ENCODE measurements at regions not wholly inside any gene's neighbourhood (a gene's known extent, or its start where the extent isn't known, plus 50 kb on each side); places are given as distances from the start of the nearest gene placed in this dataset.

DNA sequence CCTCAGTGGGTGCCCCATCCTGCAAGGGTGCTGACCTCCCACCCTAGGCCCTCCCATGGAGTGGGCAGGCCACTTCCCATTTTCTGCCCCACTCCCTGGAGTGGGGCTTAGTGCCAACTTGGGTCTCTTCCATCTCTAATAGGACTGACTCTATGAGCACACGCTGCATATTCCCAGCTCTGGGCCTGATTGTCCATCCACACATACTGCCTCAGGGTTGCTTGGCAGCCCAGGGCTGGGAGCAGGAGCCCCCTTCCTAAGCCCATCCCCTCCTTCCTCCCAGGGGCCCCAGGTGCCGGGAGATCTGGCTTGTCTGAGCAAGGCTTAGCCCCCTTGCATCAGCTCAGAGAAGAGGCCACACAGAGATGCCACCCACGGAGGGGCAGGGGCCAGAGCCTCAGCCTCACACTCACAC lies 55.1 kb downstream of the PJA1 start:
- no peak for DNase-seq (ENCODE audit: low spot score)

GRCh38 chrX:69109706-69110105 lies 55.5 kb downstream of the PJA1 start:
- DNase-seq (ENCODE audit: low spot score): no peak

DNA sequence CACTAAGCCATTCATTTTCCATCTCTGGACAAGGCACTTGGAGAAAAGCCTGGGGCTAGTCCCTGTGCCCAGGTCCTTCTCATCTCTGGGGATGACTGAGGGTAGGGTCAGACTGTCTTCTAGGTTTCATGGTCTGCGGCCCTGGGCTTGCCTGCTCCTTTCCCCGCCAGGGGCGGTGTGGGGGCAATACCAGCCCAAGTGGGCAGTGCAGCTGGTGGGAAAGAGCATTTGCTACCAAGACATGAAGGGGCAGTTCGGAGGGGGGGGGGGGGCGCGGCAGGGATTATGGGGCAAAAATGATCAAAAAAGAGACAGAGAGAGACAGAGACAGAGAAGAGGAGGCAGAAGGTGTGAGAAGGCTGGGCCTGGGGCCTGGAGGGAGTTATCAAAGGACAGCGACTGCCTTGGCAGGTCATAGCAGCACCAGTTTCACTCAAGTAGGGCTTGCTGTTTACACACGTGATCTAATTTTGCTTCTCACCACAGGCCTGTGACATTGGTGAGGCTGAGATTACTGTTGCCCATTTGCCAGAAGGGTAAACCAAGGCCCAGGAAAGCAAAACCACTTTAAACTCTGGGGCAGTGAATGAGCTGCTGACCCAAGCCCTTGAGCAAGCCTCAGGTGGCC lies 56.1 kb downstream of the PJA1 start:
- no peak for DNase-seq (ENCODE audit: low spot score)

- no peak for DNase-seq (ENCODE audit: low spot score)
These were observed 57.4 kb downstream of the PJA1 start for GRCh38 chrX:69107747-69108401.

DNA sequence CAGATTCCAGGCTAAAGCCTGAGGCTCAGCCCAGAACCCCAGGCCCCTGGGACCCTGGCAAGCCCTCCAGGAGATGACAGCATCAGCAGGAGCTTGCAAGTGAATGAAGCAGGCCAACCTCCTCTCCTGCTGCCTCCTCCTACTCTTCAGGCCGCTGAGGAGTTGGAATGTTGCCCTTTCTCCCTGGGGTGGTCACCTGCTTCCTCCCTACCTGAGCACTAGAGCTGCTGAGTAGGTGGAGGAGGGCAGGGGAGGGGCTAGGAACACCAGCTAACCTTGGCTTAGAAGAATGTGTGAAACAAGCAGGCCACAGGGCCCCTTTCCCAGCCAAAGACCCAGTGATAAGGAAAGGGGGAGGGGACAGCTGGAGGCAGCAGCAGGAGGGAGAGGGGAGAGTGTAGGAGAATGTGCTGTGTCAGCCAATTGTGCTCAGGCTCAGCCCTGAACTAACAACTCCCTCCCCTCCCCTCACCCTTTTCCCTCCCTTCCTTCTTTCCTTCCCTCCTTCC lies 58.0 kb downstream of the PJA1 start:
- no peak for DNase-seq (ENCODE audit: low spot score)

DNA sequence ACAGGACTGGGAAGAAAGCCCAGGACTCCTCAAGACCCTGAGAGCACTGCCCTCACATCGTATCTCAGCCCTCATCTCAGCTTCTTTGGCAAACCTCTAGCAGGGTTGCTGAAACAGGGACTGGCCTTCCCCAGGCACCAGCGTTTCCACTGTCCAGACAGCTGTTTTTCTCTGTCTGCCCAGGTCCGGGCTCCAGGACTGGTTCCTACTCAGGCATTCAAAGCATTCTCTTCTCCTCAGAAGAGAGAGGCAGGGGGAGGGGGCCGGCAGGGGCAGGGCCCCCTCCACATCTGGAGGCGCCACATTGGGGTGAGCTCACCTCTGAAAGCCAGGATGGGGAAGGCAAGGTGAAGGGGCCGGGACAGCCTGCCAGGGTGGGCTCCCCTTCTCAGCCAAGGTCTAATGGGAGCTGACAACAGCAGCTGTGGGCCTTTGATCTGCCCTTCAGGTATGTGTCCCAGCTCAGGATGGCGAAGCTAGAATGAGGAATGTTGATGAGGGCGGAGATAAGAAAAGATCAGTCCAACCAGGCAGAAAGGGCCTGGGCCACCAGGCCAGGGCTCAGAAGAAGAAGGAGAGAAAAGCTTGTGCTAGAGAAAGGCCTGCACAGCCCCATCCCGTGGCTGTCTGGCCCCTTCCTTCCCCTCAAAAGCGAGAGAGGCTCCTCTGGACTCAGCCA lies 60.4 kb downstream of the PJA1 start:
- DNase-seq (ENCODE audit: low spot score): no peak

- DNase-seq (ENCODE audit: low spot score): no peak
These were observed 61.7 kb downstream of the PJA1 start for GRCh38 chrX:69103539-69103938.

DNA sequence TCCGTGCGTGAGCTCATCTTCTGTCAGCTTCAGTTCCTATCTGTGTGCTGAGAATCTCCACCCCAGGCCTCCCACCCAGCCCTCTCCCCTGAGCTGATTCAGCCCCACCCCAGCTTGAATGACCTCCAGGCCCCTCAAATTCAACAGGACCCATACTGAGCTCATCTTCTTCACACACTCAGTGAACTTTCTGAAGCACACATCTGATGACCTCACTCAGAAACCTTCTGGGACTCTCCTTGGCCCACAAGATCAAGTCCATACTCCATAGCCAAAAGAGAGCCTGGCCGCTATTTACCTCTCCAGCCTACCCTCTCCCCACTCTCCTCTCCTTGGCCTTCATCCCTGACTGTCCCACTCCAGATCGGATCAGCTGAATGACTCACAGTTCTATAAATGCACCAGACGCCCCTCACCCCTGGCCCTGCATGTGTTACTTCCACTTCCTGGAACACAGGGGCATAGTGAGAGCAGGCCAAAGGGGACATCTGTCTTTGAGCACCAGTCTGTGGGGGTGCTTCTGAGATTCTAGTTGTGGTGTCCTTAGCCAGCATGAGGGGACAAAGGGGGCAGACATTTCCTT lies 62.5 kb downstream of the PJA1 start:
- DNase-seq (ENCODE audit: low spot score): no peak

DNA sequence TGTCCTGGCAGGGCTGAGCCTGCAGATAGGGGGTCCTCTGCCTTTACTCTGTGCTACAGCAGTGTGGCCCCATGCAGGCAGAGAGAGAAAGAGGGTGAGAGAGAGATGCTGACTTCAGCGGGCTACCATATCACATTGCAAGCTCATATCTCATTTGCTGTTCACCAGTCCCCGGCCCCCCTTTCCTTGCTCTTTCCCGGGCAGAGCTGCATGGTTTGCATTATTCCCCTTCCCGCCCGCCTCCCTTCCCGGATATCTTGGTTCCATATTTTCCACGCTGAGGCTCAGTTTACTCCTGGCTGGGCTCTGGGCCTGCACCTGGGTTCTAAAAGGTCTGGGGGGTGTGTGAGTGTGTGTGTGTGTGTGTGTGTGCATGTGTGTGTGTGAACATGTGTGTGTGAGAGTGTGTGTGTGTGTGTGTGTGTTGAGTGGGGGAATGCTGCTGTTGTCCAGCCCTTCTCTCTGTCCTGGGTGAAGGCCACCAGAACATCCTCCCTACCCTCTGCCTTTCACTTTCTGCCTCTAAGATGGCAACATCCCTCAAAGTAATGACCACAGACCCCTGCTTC lies 63.5 kb downstream of the PJA1 start:
- no peak for DNase-seq (ENCODE audit: low spot score)

GRCh38 chrX:69100478-69100877 lies 64.8 kb downstream of the PJA1 start:
- no peak for DNase-seq (ENCODE audit: low spot score)

DNA sequence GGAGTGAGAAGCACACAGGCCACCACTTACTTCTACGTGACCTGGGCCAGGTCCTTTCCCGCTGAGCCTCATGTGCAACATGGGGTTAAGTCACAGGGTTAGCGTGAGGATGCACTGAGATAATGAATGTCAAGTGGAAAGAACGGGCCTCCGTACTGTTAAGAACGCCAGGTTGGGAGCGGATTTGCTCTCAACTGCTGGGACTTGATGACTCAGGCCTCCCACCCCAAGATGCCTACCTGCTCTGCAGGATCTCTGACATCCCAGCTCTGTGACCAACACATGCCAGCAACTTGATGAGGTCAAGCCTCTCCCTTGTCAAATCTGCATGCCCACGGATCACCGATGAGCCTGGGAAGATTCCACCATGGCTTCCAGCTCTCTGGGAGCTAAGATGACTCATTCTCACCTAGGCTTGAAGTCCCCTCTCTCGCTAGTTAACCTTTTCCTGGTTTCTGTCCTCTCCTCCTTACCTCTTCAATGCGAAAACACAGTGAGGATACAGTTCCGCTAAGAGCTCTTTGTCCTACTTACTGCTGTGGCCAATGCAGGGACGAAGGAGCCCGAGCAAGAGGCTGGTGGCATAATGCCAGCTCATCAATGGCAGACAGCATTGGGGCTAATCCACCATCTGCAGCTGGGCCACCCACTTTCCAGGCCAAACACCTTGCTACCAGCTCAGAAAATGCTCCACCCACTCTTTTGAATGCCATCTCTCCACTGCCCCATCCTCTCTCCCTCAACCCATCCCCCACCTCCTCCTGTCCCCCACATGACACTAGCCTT lies 67.6 kb downstream of the PJA1 start:
- DNase-seq (ENCODE audit: low spot score): no peak

GRCh38 chrX:69096963-69097362 lies 68.3 kb downstream of the PJA1 start:
- DNase-seq (ENCODE audit: low spot score): no peak

DNA sequence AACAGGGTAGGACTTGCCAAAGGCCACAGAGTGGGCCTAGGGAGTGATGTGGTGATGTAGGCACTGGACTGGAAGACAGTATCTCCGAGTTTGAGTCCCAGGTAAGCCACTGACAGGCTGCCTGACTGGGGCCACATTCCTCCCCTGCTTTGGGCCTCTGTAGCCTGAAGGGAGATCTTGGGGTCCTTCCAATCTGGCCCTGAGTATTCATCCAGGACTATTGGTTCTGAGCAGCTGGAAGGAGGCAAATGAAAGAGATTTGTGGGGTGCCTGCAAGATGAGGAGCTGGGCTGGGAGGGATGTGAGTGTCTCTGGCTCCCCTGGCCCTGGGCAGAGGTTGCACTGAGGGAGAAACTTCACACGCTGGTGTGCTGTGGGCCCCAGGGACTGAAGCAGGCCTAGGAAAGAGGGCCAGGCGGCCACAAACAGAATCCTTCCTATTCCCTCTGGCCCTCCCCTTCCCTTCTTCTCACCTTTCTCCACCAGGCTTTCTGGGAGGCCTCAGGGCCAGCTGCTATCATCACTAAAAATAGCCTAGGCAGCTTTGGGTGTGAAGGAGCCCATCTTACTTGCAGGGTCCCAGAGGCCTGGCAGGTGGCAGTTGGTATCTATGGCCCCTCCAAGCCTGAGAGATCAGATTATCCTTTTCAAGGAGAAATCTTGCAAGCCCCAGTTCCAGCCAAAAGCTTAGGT lies 70.1 kb downstream of the PJA1 start:
- no peak for DNase-seq (ENCODE audit: low spot score)

- DNase-seq (ENCODE audit: low spot score): no peak
These were observed 71.0 kb downstream of the PJA1 start for GRCh38 chrX:69093960-69094871.

DNA sequence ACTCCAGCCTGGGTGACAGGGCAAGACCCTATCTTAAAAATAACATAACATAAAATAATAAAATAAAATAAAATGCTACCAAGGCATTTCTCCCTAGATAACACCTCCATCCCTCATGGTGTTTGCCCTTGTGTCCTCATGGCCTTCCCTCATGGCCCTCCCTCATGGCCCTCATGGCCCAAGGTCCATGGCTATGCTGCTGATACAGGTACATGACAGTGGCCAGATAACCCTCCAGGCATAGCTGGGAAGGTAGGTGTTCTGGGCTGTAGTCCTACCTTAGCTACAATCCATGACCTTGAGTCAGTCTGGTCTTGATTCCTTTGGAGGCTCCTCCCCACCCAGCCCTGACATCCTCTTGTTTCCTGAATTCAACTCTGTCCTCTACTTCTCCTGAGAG lies 75.2 kb downstream of the PJA1 start:
- DNase-seq (ENCODE audit: low spot score): no peak

GRCh38 chrX:69089203-69089602 lies 76.0 kb downstream of the PJA1 start:
- DNase-seq (ENCODE audit: low spot score): no peak

DNA sequence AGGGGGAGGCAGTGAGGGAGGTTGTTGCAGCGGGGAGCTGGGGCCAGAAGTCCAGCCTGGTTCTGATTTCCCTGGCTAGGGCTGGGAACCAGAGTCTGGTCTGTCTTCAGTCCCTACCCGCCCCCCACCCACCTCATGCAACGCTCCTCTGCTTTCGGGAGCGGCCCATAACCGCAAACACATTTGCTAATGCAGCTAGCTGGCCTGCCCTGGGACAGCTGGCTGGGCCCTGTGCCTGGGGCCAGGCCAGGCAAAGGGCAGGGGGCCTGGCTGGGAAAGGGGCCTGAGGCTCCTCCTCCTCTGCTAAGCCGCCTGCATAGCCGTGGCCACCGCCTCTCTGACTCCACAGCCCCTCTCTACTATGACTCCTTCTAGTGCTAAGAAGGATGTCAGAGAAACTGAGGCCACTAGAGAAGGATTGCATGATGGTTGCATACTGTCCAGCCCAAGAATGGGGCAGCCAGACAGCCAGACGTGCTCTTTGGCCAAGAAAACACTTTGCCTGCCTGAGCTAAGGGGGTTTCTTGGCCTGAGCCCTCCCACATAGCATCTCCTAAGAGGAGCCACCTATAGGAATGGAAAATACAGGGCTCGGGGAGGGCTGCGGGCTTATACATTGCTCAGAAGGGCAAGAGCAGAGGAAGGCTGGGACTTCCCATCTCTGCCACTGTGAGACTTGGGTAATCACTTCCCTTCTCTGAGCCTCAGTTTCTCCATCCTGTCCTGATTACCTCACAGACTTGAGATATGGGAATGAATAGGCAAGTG lies 76.9 kb downstream of the PJA1 start:
- no peak for DNase-seq (ENCODE audit: low spot score)

DNA sequence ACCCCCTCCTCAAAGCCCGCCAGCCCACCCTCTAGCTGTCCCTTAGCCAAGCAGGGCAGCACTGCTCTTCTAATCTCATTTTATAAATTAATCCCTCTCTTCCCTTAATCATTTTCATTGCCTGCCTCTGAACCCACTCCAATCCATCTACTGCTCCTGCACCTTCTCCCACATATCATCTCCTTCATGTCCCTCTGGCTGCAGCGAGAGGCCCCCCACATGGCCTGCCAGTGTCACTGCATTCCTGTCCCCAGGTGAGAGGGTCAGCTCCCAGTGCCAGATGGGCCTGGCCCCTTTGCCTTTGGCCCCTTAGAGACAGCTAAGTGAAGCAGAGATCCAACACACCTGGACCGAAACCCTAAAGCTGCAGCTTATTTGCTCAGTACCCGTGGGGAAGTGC lies 79.4 kb downstream of the PJA1 start:
- DNase-seq (ENCODE audit: low spot score): no peak

DNA sequence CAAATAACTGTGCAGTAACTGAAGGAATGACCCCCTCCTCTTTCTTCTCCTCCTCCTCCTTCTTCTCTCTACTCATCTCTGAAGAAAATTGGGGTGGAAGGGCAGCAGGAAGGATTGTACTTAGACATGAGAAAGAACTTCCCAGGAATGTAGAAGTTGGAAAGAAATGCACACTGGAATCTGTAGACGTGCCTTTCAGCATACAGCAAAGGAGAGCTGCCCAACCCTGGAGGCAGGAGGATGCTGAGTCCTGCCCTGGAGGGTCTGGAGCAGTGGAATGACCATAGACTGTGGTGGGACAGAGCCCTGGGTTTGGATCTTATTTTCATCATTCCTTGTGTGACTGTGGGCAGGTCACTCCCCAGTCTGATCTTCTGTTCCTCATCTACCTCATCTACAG lies 80.1 kb downstream of the PJA1 start:
- no peak for DNase-seq (ENCODE audit: low spot score)

Data from mesenteric fat pad (tissue), 1 donor.